DOHH2 (cell line): ENCODE measurements at regions not wholly inside any gene's neighbourhood (a gene's known extent, or its start where the extent isn't known, plus 50 kb on each side); places are given as distances from the start of the nearest gene placed in this dataset.

Experiments
- EZH2phosphoT487 ChIP-seq: fragments of 200-600 bp; sonication (generic); IDR thresholded peaks from 2 replicates; pipeline ENCODE4 v1.6.1; 2017; ENCODE audit warnings: borderline replicate concordance, mild to moderate bottlenecking, antibody characterized with exemption, low read length, moderate library complexity, mixed read lengths
- TF ChIP-seq, protein P1 (sequence below): fragments of 200-600 bp; sonication (generic); IDR thresholded peaks from one replicate; pipeline ENCODE4 v1.5.1; 2014; ENCODE audit warnings: antibody characterized with exemption, mild to moderate bottlenecking, low read depth, low read length; ENCODE audit not compliant: poor library complexity, severe bottlenecking

DNA sequence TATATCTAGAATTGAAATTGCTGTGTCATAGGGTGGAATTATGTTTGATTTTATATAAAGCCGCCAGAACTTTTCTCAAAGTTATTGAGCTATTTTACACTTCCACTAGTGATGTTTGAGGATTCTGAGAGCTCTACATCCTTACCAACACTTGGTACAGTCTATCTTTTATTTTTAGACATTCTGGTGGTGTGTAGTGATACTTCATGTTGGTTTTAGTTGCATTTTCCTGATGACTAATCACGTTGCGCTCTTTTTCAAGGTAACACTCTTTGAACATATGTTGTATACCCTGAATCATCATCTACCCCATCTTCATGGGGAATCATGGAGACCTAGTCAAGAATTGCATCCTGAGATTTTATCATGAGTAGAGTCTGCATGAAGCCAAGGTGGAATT is 141.7 kb downstream of the NXNL2 start:
- TF ChIP-seq, protein P1, sequence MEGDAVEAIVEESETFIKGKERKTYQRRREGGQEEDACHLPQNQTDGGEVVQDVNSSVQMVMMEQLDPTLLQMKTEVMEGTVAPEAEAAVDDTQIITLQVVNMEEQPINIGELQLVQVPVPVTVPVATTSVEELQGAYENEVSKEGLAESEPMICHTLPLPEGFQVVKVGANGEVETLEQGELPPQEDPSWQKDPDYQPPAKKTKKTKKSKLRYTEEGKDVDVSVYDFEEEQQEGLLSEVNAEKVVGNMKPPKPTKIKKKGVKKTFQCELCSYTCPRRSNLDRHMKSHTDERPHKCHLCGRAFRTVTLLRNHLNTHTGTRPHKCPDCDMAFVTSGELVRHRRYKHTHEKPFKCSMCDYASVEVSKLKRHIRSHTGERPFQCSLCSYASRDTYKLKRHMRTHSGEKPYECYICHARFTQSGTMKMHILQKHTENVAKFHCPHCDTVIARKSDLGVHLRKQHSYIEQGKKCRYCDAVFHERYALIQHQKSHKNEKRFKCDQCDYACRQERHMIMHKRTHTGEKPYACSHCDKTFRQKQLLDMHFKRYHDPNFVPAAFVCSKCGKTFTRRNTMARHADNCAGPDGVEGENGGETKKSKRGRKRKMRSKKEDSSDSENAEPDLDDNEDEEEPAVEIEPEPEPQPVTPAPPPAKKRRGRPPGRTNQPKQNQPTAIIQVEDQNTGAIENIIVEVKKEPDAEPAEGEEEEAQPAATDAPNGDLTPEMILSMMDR: no peak
- TF ChIP-seq EZH2phosphoT487: no peak
